ENCODE measurements at regions not wholly inside any gene's neighbourhood (a gene's known extent, or its start where the extent isn't known, plus 50 kb on each side); places are given as distances from the start of the nearest gene placed in this dataset.
"Not testable (repeated sequence)": the region's sequence is repeated elsewhere in the genome, so short reads cannot be mapped to it uniquely, and the experiment has no call there.

- H3K4me3 ChIP-seq; in situ Hi-C loops (cut with MboI; ENCODE audit: low sequenced_read_pairs); H3K4me1 ChIP-seq; H3K27me3 ChIP-seq (ENCODE audit: low read depth); H3K9me3 ChIP-seq; H3K36me3 ChIP-seq (replicated peaks); DNase-seq (ENCODE audit: low spot score in 2 of 2): not testable (repeated sequence)
Measured at GRCh38 chr9:138174954-138175353, 297.4 kb downstream of the CACNA1B start.

GRCh38 chr9:138175354-138175753, 297.8 kb downstream of the CACNA1B start:
- in situ Hi-C loops (cut with MboI; ENCODE audit: low sequenced_read_pairs); DNase-seq (ENCODE audit: low spot score in 2 of 2); H3K4me1 ChIP-seq; H3K27me3 ChIP-seq (ENCODE audit: low read depth); H3K36me3 ChIP-seq (replicated peaks); H3K4me3 ChIP-seq; H3K9me3 ChIP-seq: not testable (repeated sequence)

- DNase-seq (ENCODE audit: low spot score in 2 of 2); in situ Hi-C loops (cut with MboI; ENCODE audit: low sequenced_read_pairs); H3K27me3 ChIP-seq (ENCODE audit: low read depth); H3K9me3 ChIP-seq; H3K36me3 ChIP-seq (replicated peaks); H3K4me1 ChIP-seq; H3K4me3 ChIP-seq: not testable (repeated sequence)
Measured at GRCh38 chr9:138177091-138177490, 299.5 kb downstream of the CACNA1B start.

GRCh38 chr9:138179003-138179402, 301.4 kb downstream of the CACNA1B start:
- DNase-seq (ENCODE audit: low spot score in 2 of 2); H3K4me3 ChIP-seq; H3K36me3 ChIP-seq (replicated peaks); H3K4me1 ChIP-seq; H3K27me3 ChIP-seq (ENCODE audit: low read depth); in situ Hi-C loops (cut with MboI; ENCODE audit: low sequenced_read_pairs); H3K9me3 ChIP-seq: not testable (repeated sequence)

- in situ Hi-C loops (cut with MboI; ENCODE audit: low sequenced_read_pairs); DNase-seq (ENCODE audit: low spot score in 2 of 2); H3K36me3 ChIP-seq (replicated peaks); H3K27me3 ChIP-seq (ENCODE audit: low read depth); H3K4me1 ChIP-seq; H3K9me3 ChIP-seq; H3K4me3 ChIP-seq: not testable (repeated sequence)
Measured at GRCh38 chr9:138179671-138180070, 302.1 kb downstream of the CACNA1B start.

- H3K9me3 ChIP-seq; H3K4me3 ChIP-seq; H3K4me1 ChIP-seq; H3K27me3 ChIP-seq (ENCODE audit: low read depth); in situ Hi-C loops (cut with MboI; ENCODE audit: low sequenced_read_pairs); H3K36me3 ChIP-seq (replicated peaks); DNase-seq (ENCODE audit: low spot score in 2 of 2): not testable (repeated sequence)
Measured at GRCh38 chr9:138181963-138182362, 304.4 kb downstream of the CACNA1B start.

GRCh38 chr9:138197156-138197555, 319.6 kb downstream of the CACNA1B start:
- H3K36me3 ChIP-seq (replicated peaks); H3K27me3 ChIP-seq (ENCODE audit: low read depth); DNase-seq (ENCODE audit: low spot score in 2 of 2); in situ Hi-C loops (cut with MboI; ENCODE audit: low sequenced_read_pairs); H3K4me1 ChIP-seq; H3K9me3 ChIP-seq; H3K4me3 ChIP-seq: not testable (repeated sequence)

GRCh38 chr9:138198963-138199362, 321.4 kb downstream of the CACNA1B start:
- H3K27me3 ChIP-seq (ENCODE audit: low read depth); in situ Hi-C loops (cut with MboI; ENCODE audit: low sequenced_read_pairs); DNase-seq (ENCODE audit: low spot score in 2 of 2); H3K4me3 ChIP-seq; H3K36me3 ChIP-seq (replicated peaks); H3K4me1 ChIP-seq; H3K9me3 ChIP-seq: not testable (repeated sequence)

- H3K4me3 ChIP-seq; H3K9me3 ChIP-seq; in situ Hi-C loops (cut with MboI; ENCODE audit: low sequenced_read_pairs); H3K36me3 ChIP-seq (replicated peaks); DNase-seq (ENCODE audit: low spot score in 2 of 2); H3K4me1 ChIP-seq; H3K27me3 ChIP-seq (ENCODE audit: low read depth): not testable (repeated sequence)
Measured at GRCh38 chr9:138199917-138200316, 322.3 kb downstream of the CACNA1B start.

- H3K9me3 ChIP-seq; DNase-seq (ENCODE audit: low spot score in 2 of 2); H3K4me1 ChIP-seq; H3K27me3 ChIP-seq (ENCODE audit: low read depth); H3K36me3 ChIP-seq (replicated peaks); in situ Hi-C loops (cut with MboI; ENCODE audit: low sequenced_read_pairs); H3K4me3 ChIP-seq: not testable (repeated sequence)
Measured at GRCh38 chr9:138200481-138201142, 323.0 kb downstream of the CACNA1B start.

GRCh38 chr9:138201167-138201889, 323.7 kb downstream of the CACNA1B start:
- in situ Hi-C loops (cut with MboI; ENCODE audit: low sequenced_read_pairs); H3K4me3 ChIP-seq; H3K27me3 ChIP-seq (ENCODE audit: low read depth); H3K36me3 ChIP-seq (replicated peaks); H3K4me1 ChIP-seq; H3K9me3 ChIP-seq; DNase-seq (ENCODE audit: low spot score in 2 of 2): not testable (repeated sequence)

GRCh38 chr9:138202043-138202442, 324.5 kb downstream of the CACNA1B start:
- DNase-seq (ENCODE audit: low spot score in 2 of 2); H3K4me1 ChIP-seq; in situ Hi-C loops (cut with MboI; ENCODE audit: low sequenced_read_pairs); H3K4me3 ChIP-seq; H3K9me3 ChIP-seq; H3K36me3 ChIP-seq (replicated peaks); H3K27me3 ChIP-seq (ENCODE audit: low read depth): not testable (repeated sequence)

- H3K4me3 ChIP-seq; H3K4me1 ChIP-seq; H3K36me3 ChIP-seq (replicated peaks); in situ Hi-C loops (cut with MboI; ENCODE audit: low sequenced_read_pairs); H3K9me3 ChIP-seq; H3K27me3 ChIP-seq (ENCODE audit: low read depth); DNase-seq (ENCODE audit: low spot score in 2 of 2): not testable (repeated sequence)
Measured at GRCh38 chr9:138203304-138203703, 325.7 kb downstream of the CACNA1B start.

- DNase-seq (ENCODE audit: low spot score in 2 of 2); in situ Hi-C loops (cut with MboI; ENCODE audit: low sequenced_read_pairs); H3K4me1 ChIP-seq; H3K9me3 ChIP-seq; H3K36me3 ChIP-seq (replicated peaks); H3K27me3 ChIP-seq (ENCODE audit: low read depth); H3K4me3 ChIP-seq: not testable (repeated sequence)
Measured at GRCh38 chr9:138203872-138204271, 326.3 kb downstream of the CACNA1B start.

GRCh38 chr9:138206108-138206507, 328.5 kb downstream of the CACNA1B start:
- H3K9me3 ChIP-seq; H3K4me1 ChIP-seq; in situ Hi-C loops (cut with MboI; ENCODE audit: low sequenced_read_pairs); H3K36me3 ChIP-seq (replicated peaks); DNase-seq (ENCODE audit: low spot score in 2 of 2); H3K27me3 ChIP-seq (ENCODE audit: low read depth); H3K4me3 ChIP-seq: not testable (repeated sequence)

Measured in HAP-1 (cell line).